GM19452 (cell line): ENCODE measurements at regions not wholly inside any gene's neighbourhood (a gene's known extent, or its start where the extent isn't known, plus 50 kb on each side); places are given as distances from the start of the nearest gene placed in this dataset.
"Not testable (repeated sequence)": the region's sequence is repeated elsewhere in the genome, so short reads cannot be mapped to it uniquely, and the experiment has no call there.

Experiments
- ATAC-seq: cut with Tn5 transposase; IDR thresholded peaks from one replicate; pipeline ENCODE4 v1.9.1; 2021; ENCODE audit not compliant: unreplicated experiment

- ATAC-seq: no peak
These were observed 63.1 kb downstream of the TSN start for GRCh38 chr2:121818546-121818945.

DNA sequence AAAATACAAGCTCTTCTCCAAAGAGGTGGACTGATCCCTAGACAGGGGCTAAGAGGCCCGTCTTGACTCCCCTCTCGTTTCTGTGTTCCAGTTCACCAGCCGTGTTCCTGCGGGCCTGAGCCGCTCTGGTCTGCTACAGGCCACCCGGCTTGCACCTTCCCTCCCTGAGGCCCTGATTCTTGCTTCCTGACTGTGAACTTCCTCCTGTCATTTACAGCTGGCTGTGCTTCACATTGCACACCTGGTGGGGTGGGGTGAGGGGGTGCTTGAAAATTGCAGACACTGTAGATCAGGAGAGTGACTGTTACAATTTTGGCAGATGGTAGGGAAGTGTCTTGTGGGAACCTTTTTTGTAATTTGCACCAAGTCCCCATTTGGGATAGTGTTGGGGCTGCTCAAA, 64.4 kb downstream of the TSN start:
- no peak for ATAC-seq

DNA sequence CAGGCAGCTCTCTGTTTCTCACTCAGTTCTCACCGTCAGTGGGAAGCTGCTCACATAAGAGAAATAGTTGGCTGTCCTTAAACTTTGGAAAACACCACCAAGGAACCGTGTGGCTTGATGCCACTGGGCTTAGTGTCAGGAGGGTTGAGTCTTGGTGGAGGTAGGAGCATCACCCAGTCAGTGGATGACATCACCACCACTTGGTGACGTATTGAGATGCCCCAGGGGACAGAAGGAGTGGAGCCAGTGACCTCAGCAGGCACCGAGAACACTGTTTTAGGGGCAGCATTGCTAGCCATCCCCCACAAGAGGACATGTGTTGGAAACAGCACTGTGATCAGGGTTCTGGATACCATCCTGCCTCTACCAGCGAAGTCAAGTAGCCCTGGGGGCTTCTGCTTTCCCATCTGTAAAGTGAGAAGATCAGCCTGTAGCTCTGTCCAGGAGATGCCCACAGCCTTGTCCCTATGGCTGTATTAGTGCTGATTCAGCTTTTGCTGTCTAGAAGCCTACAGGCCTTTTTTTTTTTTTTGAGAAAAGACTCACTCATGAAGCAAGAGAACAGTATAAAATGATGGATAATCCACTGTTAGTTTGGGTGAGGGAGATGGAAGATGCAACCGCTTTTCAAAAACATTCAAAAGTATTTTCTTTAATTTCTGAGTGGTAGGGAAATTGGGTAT, 66.2 kb downstream of the TSN start:
- no peak for ATAC-seq

DNA sequence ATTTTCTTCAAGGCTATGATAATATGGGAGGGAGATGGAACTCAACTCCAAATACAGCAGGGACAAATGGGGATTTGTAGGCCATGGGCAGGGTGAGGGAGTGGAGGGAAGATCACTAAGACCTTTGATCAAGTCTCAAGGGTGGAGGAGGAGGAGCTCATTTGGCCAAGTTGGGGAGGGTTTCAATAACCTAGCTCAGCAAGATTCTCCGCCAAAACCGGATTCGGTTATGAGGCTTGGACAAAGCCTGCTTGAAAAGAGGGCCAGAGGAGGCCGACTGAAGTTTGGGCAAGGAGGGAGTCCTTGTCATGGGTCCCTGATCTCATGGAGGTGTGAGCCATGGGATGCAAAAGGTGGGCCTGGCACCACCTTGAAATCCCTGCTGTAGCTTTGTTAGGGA, 68.8 kb downstream of the TSN start:
- no peak for ATAC-seq

DNA sequence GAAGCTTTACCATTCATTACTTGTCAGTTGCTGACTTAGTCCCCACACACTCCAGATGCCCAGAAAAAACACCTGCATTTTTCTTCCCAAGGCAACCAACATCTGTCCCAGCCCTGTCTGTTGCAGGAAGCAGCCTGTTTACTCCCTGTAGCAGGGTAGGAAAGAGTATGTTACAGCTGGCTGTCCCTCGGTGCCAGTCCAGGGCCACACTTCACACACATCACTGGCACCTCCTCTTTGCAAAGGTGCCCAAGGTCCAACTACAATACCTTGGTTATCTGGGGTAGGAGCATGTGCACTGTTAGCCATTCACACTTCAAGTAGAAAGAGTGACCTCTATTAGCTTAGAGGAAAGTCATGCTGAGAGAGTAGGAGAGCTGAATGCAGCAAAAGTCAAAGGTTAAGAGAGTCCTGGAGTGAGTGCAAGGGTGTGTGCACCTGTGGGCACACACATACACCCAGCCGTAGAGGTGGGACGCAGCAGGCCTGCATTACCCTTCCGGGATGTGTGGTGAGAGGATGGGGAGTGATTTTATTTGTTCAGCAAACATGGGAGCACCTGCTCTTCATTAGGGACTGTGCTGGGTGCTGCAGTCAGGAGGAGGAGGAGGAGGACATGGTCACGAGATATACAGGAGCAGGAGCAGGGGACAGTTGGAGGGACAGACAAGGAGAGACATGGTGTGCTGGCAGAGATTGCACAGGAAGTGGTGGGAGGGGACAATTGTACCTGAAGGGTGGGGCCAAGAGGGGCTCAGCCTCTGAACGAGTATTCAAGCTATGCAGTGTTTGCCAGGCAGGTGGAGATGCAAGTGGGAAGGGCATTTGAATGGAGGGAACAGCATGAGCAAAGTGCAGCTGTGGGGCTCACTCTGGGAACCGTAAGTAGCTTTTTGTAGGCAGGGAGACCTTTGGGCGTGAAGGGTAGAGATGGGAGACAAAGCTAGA, 69.8 kb downstream of the TSN start:
- no peak for ATAC-seq

- no peak for ATAC-seq
These were observed 70.6 kb downstream of the TSN start for GRCh38 chr2:121826036-121826435.

- no peak for ATAC-seq
These were observed 72.9 kb downstream of the TSN start for GRCh38 chr2:121828281-121828731.

GRCh38 chr2:121830809-121831208, 75.4 kb downstream of the TSN start:
- no peak for ATAC-seq

GRCh38 chr2:121831841-121832240, 76.4 kb downstream of the TSN start:
- ATAC-seq: no peak

GRCh38 chr2:121832412-121833357, 77.2 kb downstream of the TSN start:
- no peak for ATAC-seq

- no peak for ATAC-seq
These were observed 77.9 kb downstream of the TSN start for GRCh38 chr2:121833358-121833723.

GRCh38 chr2:121836611-121837010, 81.2 kb downstream of the TSN start:
- ATAC-seq: no peak

GRCh38 chr2:121837591-121837990, 82.1 kb downstream of the TSN start:
- ATAC-seq: no peak

- no peak for ATAC-seq
These were observed 83.1 kb downstream of the TSN start for GRCh38 chr2:121838551-121838950.

DNA sequence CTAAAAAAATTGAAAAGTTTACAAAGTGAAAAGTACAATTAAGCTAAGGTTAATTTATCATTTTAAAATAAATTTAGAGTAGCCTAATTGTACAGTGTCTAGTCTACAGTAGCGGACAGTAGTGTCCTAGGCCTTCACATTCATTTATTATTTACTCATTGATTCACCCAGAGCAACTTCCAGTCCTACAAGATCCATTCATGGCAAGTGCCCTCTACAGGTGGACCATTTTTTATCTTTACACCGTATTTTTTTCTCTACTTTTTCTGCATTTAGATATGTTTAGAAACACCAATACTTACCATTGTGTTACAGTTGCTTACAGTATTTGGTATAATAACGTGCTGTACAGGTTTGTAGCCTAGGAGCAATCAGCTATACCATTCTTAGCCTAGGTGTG, 84.1 kb downstream of the TSN start:
- no peak for ATAC-seq

DNA sequence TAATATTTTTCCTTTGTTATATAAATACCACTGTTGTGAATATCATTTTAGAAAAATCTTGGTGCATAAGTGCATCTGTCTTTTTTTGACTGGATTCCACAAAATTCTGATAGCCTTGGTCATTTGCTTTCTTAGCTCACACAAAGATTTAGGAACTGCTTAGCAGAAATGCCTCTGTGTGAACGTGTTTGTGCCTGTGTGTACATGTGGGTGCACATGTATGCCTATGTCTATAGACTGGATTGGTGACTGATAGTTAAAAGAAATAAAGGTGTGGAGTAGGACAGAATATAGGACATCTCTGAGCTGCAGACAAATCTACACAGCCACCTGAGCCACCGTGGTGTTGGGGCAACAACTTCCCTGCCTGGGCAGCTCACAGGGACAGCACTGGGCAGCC, 93.8 kb downstream of the TSN start:
- ATAC-seq: no peak

DNA sequence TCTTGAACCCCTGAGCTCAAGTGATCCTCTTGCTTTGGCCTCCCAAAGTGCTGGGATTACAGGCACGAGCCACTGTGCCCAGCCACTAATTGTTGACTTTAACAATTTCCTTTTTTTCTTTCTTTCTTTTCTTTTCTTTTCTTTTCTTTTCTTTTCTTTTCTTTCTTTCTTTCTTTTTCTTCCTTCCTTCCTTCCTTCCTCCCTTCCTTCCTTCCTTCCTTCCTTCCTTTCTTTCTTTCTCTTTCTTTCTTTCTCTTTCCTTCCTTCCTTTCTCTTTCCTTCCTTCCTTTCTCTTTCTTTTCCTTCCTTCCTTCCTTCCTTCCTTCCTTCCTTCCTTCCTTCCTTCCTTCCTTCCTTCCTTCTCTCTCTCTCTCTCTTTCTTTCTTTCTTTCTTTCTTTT, 97.7 kb downstream of the TSN start:
- ATAC-seq: not testable (repeated sequence)

- no peak for ATAC-seq
These were observed 100.1 kb downstream of the TSN start for GRCh38 chr2:121855510-121855909.

DNA sequence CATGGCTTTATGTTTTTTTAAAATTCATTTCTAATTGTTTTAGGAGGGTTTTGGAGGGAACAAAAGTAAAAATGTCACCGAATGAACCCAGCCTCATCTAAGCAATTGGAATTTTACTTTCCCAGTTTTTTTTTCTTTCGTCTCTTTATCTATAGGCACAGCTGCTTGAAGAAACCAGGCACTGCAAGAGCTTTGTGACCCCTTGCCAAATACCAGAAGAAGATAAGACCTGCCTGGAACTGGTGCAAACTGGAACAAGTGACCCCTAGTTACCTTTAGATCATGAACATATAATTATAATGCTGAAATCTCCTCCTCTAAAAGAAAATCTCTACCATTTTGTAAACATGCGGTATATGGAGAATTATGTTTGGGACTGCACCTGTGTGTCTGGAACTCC, 100.9 kb downstream of the TSN start:
- no peak for ATAC-seq

DNA sequence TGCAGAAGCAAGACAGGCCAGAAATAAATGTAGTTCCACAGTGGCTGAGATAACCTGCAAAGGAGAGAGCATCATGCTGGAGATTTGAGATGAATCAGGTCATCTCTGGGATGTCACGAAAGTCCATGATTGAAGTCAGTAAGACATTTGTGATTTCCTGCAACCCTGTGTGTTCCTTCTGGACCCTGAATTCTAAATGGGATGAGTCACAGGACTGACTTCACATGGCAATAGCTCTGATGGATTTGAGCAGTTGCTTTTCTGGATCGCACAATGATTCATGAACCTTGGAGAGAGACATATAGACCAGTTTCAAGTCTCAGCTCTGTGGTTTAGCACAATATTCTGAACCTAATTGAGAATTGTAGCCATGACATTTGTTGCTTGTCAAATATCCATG, 102.9 kb downstream of the TSN start:
- ATAC-seq: no peak

GRCh38 chr2:121858847-121859246, 103.4 kb downstream of the TSN start:
- ATAC-seq: no peak
